ENCODE measurements at regions not wholly inside any gene's neighbourhood (a gene's known extent, or its start where the extent isn't known, plus 50 kb on each side); places are given as distances from the start of the nearest gene placed in this dataset.

DNA sequence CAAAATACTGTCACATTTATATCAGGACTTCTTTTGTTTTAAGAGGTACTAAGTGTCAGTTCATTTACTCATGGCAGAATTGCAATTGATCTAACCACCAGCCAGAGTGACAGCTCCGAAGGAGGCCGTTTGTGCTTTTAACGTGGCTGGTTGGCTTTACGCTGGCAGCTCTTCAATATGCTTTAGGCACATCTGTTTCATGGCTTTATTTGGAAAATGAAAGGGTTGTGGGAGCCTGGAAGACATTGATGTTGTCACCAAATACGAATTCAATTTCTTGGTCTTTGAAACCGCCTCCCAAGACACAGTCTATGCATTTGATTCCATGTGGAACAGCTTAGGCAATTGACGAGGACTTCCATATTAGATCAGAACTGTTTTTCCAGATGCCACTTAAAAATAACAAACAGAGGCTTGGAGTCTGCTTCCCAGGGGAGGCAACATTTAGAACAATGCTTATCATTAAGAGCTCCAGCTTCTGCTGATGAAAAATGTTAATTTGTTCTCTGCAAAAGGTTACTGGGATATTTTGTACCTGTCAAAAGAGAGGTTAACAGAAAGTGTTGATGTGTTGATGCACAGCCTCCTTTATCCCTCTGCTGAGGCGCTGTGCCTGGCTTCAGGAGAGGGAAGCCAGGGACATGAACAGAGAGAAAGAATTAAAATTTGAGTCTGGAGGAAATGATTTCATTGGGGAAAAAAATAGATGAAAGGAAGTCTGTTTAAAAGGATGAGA lies 64.0 kb upstream of the TNFRSF19 start (continued):
- no peak for TF ChIP-seq CEBPB (IDR thresholded peaks at IDR 0.05; ENCODE audit: low read depth, low read length)

DNA sequence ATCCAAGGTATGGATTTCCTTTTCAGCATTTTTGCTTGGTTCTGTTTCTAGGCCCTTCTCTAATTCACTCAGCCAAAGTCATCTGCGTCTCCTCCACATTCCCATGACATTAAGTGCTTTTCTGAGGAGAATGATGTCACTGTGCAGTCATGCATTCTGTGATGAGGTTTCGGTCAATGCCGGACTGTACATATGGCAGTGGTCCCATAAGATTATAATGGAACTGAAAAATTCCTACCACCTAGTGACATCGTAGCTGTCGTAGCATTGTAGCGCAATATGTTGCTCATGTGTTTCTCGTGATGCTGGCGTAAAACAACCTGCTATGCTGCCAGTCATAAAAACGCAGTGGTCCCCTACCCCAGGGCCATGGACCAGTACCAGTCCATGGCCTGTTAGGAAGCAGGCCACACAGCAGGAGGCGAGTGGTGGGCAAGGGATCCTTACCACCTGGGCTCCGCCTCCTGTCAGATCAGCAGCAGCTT lies 63.4 kb upstream of the TNFRSF19 start:
- peak overlapping the region; percentile 64 for H3K23ac ChIP-seq (ENCODE audit: low read depth, low read length)
- in situ Hi-C loops (cut with MboI; ENCODE audit: low sequenced_read_pairs), result no loop called here
- no peaks in the 10 kb centered on the region for H3K36me3 ChIP-seq (ENCODE audit: control insufficient read depth, insufficient read depth, low read length)
- CTCF ChIA-PET, result interaction anchor here (0.6 kb wide), 2 partner anchors 9 to 18 kb away, joined by 3 read pairs; no protein-coding TSS in a partner anchor
- H3K27ac ChIP-seq (ENCODE audit: insufficient read depth, low read length), result peak overlapping the region; percentile 86
- no peak overlapping the region for H3K4me3 ChIP-seq (ENCODE audit: insufficient read depth, low read depth, low read length)
- peak overlapping the region; percentile 76 for H3K4ac ChIP-seq (ENCODE audit: low read depth, low read length)
- H3K4me1 ChIP-seq (ENCODE audit: control insufficient read depth, insufficient read depth, low read length), result peaks cover 33% of the 10 kb centered on the region
- H2BK15ac ChIP-seq (ENCODE audit: low read depth, low read length), result peak overlapping the region; percentile 89; the same call in 2 of the 3 replicates
- no peak overlapping the region for H3K9ac ChIP-seq (ENCODE audit: low read depth, low read length)
- ATAC-seq (ENCODE audit: low read depth) (peak; percentile 24; the same call in 1 of the 2 replicates), DNase-seq (peak; percentile 98)
- H3K9me3 ChIP-seq (ENCODE audit: control insufficient read depth, insufficient read depth, low read length), result no peaks in the 10 kb centered on the region
- H3K9me1 ChIP-seq (ENCODE audit: insufficient read depth, low read length), result peaks cover 35% of the 10 kb centered on the region
- peak overlapping the region; percentile 42; the same call in 1 of the 2 replicates for H3K56ac ChIP-seq (ENCODE audit: extremely low read depth, insufficient read depth, low read length)
- peak overlapping the region; percentile 87 for H3K14ac ChIP-seq (replicated peaks; ENCODE audit: low read depth, low read length)
- H2BK120ac ChIP-seq (ENCODE audit: low read depth, low read length), result peak overlapping the region; percentile 88
- H3K27me3 ChIP-seq (ENCODE audit: control insufficient read depth, insufficient read depth, low read length), result no peaks in the 10 kb centered on the region
- peak overlapping the region; percentile 86 for H4K5ac ChIP-seq (ENCODE audit: low read depth, low read length)
- WGBS, 2 experiments (ENCODE audit: extremely low coverage in 2 of 2, insufficient read length in 1 of 2), result 40% methylated on average over 2 of the region's 11 CpGs; no CpG with 5 or more reads in 1 of the 2 experiments
- H4K91ac ChIP-seq (ENCODE audit: insufficient read depth, low read depth, low read length), result peak overlapping the region; percentile 90
- POLR2A ChIA-PET (ENCODE audit: unreplicated experiment), result no interaction called here
- peak overlapping the region; percentile 82 for H2BK5ac ChIP-seq (ENCODE audit: low read depth, low read length, poor library complexity, severe bottlenecking)
- H2BK20ac ChIP-seq (ENCODE audit: low read depth, low read length), result peak overlapping the region; percentile 90
- H3K4me2 ChIP-seq (ENCODE audit: low read depth, low read length), result no peak overlapping the region
- H3K18ac ChIP-seq (ENCODE audit: low read depth, low read length), result peak overlapping the region; percentile 98; the same call in 1 of the 2 replicates
- H2AK5ac ChIP-seq (ENCODE audit: low read depth, low read length), result peak overlapping the region; percentile 85
- no peak overlapping the region for H2AK9ac ChIP-seq (replicated peaks; ENCODE audit: low read depth, low read length, poor library complexity)
- BruUV-seq (replicated peaks), result no TSS peak
- TF ChIP-seq POLR2A (IDR thresholded peaks at IDR 0.05; ENCODE audit: low read depth, low read length) (no peak), FOS (IDR thresholded peaks at IDR 0.05; ENCODE audit: low read depth, low read length) (peak; percentile 13; the same call in 1 of the 2 replicates), MAFK (IDR thresholded peaks at IDR 0.05; ENCODE audit: low read depth, low read length) (peak; percentile 18; the same call in 1 of the 2 replicates), CEBPB (IDR thresholded peaks at IDR 0.05; ENCODE audit: low read depth, low read length) (peak; percentile 75), RCOR1 (IDR thresholded peaks at IDR 0.05; ENCODE audit: insufficient replicate concordance, low read length) (no peak), MAZ (IDR thresholded peaks at IDR 0.05; ENCODE audit: borderline replicate concordance, low read depth, low read length) (no peak), SMC3 (IDR thresholded peaks at IDR 0.05; ENCODE audit: low read depth, low read length) (no peak), MXI1 (IDR thresholded peaks at IDR 0.05; ENCODE audit: borderline replicate concordance, low read depth, low read length) (no peak)
- dilution Hi-C loops (cut with HindIII; ENCODE audit: low sequenced_read_pairs, unreplicated experiment), result no loop called here
- H4K20me1 ChIP-seq (ENCODE audit: insufficient read depth, low read length), result no peaks in the 10 kb centered on the region
- peaks cover 0 to 24% of the 10 kb centered on the region in 2 experiments; a peak in 2 of 4 replicates for H3K79me1 ChIP-seq (ENCODE audit: low read depth in 1 of 2, low read length in 2 of 2)
- peak overlapping the region; percentile 2 to 73 for H4K8ac ChIP-seq (ENCODE audit: low read depth in 2 of 2, low read length in 2 of 2)
- peak overlapping the region; percentile 45 for H2AFZ ChIP-seq (replicated peaks; ENCODE audit: low read length, poor library complexity)
- intact Hi-C loops (cut with micrococcal nuclease), result loop anchor here (5.0 kb wide), 1 partner anchor 165 kb away; no protein-coding TSS in a partner anchor

Measured in IMR-90 (cell line).